Activated CD8-positive, alpha-beta T cell treated with anti-CD3 and anti-CD28 coated beads for 36 hours (primary cell): ENCODE measurements at regions not wholly inside any gene's neighbourhood (a gene's known extent, or its start where the extent isn't known, plus 50 kb on each side); places are given as distances from the start of the nearest gene placed in this dataset.

ENCODE experiments used
- ATAC-seq: fragments of 200-7000 bp; cut with Tn5 transposase; one replicate; pipeline ENCODE4 v1.10.0; 2021; ENCODE audit warnings: mild to moderate bottlenecking, moderate library complexity
- CTCF ChIA-PET: fragments of 350-600 bp; sonication (Branson Sonifier 250); formaldehyde crosslinking; loops from one replicate; lab custom pipeline; 2021; ENCODE audit warnings: antibody characterized with exemption; lab: Charles Lee
- POLR2A ChIA-PET: fragments of 350-600 bp; sonication (Branson Sonifier 250); formaldehyde crosslinking; loops from one replicate; lab custom pipeline; 2021; ENCODE audit warnings: antibody characterized with exemption; lab: Charles Lee
- DNase-seq: peaks from one replicate; pipeline ENCODE4 v3.0.0-alpha.2; 2020
- H3K27ac Mint-ChIP-seq: one replicate; pipeline ENCODE4 v1.8.0; 2021; ENCODE audit warnings: mild to moderate bottlenecking, mixed read lengths
- H3K27me3 Mint-ChIP-seq: one replicate; pipeline ENCODE4 v1.8.0; 2021; ENCODE audit warnings: mixed read lengths
- H3K36me3 Mint-ChIP-seq: one replicate; pipeline ENCODE4 v1.8.0; 2021; ENCODE audit warnings: low read depth, mixed read lengths
- H3K4me1 Mint-ChIP-seq: one replicate; pipeline ENCODE4 v1.8.0; 2021; ENCODE audit warnings: low read depth, mixed read lengths
- H3K4me3 Mint-ChIP-seq: one replicate; pipeline ENCODE4 v1.8.0; 2021; ENCODE audit warnings: mild to moderate bottlenecking, moderate library complexity, mixed read lengths
- H3K9me3 Mint-ChIP-seq: one replicate; pipeline ENCODE4 v1.8.0; 2021; ENCODE audit warnings: mixed read lengths
- intact Hi-C: fragments of 100-400 bp; cut with micrococcal nuclease; formaldehyde crosslinking; loops from one replicate; pipeline ENCODE4 v1.10.0; 2022
- TF ChIP-seq, protein P1 (sequence below): fragments of 200-600 bp; IDR thresholded peaks from one replicate; pipeline ENCODE4 v1.8.0; 2022; ENCODE audit warnings: antibody characterized with exemption, mild to moderate bottlenecking

DNA sequence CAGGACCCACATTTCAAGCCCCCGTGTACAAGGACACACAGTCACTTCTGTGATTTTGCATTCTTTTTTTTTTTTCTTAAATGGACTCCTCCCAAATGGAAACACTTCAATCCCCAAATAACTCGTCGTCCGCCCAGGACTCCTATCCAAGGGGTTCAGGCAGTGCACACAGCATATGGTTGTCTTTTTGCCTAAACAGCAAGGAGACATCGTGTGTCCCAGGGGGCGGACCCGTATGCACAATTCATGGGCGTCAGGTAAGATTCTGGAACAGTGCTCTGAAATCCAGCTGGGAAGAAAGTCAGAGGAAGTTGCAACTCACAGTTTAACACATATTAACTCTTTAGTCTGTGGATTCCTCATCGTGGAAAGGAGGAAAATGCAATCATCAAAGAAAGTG lies 231.3 kb downstream of the SHOX start:
- ATAC-seq (no peak), DNase-seq (no peak)
- TF ChIP-seq, protein P1, sequence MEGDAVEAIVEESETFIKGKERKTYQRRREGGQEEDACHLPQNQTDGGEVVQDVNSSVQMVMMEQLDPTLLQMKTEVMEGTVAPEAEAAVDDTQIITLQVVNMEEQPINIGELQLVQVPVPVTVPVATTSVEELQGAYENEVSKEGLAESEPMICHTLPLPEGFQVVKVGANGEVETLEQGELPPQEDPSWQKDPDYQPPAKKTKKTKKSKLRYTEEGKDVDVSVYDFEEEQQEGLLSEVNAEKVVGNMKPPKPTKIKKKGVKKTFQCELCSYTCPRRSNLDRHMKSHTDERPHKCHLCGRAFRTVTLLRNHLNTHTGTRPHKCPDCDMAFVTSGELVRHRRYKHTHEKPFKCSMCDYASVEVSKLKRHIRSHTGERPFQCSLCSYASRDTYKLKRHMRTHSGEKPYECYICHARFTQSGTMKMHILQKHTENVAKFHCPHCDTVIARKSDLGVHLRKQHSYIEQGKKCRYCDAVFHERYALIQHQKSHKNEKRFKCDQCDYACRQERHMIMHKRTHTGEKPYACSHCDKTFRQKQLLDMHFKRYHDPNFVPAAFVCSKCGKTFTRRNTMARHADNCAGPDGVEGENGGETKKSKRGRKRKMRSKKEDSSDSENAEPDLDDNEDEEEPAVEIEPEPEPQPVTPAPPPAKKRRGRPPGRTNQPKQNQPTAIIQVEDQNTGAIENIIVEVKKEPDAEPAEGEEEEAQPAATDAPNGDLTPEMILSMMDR = no peak
- Mint-ChIP-seq H3K27me3 (no peaks in the 10 kb centered on the region), H3K9me3 (peaks cover 6% of the 10 kb centered on the region), H3K4me1 (no peaks in the 10 kb centered on the region), H3K4me3 (no peak overlapping the region), H3K27ac (no peak overlapping the region), H3K36me3 (no peaks in the 10 kb centered on the region)
- ChIA-PET POLR2A (no interaction called here), CTCF (no interaction called here)
- intact Hi-C loops = no loop called here

DNA sequence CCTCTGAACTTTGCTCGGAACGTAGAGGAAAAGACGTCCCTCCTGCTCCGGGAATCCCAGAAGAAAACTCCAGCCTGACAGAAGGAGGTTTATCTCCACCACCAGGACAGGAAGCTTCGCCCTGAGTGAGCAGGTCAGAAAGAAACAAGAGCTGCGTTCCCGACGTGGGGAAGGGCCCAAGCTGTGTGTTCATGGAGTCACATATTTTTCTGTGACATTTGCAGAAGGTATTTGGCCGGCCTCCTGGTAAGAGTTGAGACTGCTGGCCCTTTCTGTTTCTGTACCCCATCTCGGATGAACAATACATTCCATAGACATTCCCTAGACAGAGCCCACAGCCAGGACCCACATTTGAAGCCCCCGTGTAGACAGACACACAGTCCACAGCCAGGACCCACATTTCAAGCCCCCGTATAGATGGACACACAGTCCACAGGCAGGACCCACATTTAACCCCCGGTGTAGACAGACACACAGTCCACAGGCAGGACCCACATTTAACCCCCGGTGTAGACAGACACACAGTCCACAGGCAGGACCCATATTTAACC lies 230.8 kb downstream of the SHOX start:
- TF ChIP-seq, protein P1 = no peak
- CTCF ChIA-PET = no interaction called here
- ATAC-seq (no peak), DNase-seq (no peak)
- intact Hi-C loops = no loop called here
- POLR2A ChIA-PET = no interaction called here
- H3K4me1 Mint-ChIP-seq = no peaks in the 10 kb centered on the region
- H3K9me3 Mint-ChIP-seq = peaks cover 7% of the 10 kb centered on the region
- H3K27ac Mint-ChIP-seq = no peak overlapping the region
- H3K4me3 Mint-ChIP-seq = no peak overlapping the region
- no peaks in the 10 kb centered on the region for H3K36me3 Mint-ChIP-seq
- H3K27me3 Mint-ChIP-seq = no peaks in the 10 kb centered on the region

DNA sequence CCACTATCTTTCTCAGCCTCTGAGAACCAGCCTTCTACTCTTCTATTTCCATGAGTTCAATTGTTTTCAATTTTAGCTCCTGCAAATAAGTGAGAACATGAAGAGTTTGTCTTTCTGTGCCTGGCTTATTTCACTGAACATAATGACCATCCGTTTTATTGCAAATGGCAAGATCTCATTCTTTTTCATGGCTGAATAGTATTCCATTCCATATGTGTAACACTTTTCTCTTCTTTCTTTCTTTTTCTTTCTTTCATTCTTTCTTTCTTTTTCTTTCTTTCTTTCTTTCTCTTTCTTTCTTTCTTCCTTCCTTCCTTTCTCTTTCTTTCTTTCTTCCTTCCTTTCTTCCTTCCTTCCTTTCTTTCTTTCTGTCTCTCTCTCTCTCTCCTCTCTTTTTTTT lies 228.7 kb downstream of the SHOX start:
- H3K27me3 Mint-ChIP-seq = no peaks in the 10 kb centered on the region
- DNase-seq = no peak
- H3K4me1 Mint-ChIP-seq = no peaks in the 10 kb centered on the region
- intact Hi-C loops = no loop called here
- no peaks in the 10 kb centered on the region for H3K36me3 Mint-ChIP-seq
- H3K4me3 Mint-ChIP-seq = no peak overlapping the region
- CTCF ChIA-PET = no interaction called here
- no peak for ATAC-seq
- no peak overlapping the region for H3K27ac Mint-ChIP-seq
- peaks cover 7% of the 10 kb centered on the region for H3K9me3 Mint-ChIP-seq
- TF ChIP-seq, protein P1 = no peak
- POLR2A ChIA-PET = no interaction called here

DNA sequence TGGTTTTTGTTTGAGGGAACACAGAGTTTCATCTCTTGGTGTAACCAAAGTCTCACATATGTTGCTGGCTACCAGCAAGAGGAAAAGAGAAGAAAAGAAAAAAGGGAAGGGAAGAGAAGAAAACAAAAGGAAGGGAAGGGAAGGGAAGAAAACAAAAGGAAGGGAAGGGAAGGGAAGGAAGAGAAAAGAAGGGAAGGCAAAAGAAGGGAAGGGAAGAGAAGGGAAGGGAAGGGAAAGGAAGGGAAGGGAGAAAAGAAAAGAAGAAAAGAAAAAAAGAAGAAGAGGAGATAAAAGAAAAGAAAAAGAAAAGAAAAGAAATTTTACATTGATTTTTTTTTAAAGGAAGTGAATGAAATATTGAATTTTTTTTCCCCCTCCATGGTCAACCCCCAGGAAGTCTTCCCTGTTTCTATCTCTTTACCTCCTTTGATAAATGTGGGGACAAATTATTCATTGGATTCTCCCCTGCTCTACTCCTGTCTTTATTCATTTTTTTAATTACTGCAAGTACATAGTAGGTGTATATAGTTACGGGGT lies 228.0 kb downstream of the SHOX start:
- ATAC-seq (no peak), DNase-seq (no peak)
- Mint-ChIP-seq H3K9me3 (peaks cover 8% of the 10 kb centered on the region), H3K36me3 (no peaks in the 10 kb centered on the region), H3K4me1 (no peaks in the 10 kb centered on the region), H3K4me3 (no peak overlapping the region), H3K27me3 (no peaks in the 10 kb centered on the region), H3K27ac (no peak overlapping the region)
- ChIA-PET CTCF (no interaction called here), POLR2A (no interaction called here)
- TF ChIP-seq, protein P1 = no peak
- intact Hi-C loops = no loop called here

DNA sequence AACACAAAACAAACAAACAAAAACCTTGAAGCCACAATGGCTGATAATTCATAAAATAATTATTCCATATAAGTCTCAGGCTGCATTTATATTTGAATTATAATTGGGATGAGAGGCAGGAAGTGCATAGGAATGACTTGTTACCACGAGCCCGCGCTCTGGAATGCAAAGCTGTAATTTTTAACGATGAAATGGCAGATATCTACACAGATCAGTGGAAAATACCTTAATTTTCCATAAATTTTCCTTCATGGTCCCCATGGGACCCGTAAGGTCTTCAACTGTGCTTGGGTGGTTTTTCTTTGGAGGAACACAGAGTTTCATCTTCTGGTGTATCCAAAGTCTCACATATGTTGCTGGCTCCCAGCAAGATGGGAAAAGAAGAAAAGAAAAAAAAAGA lies 226.8 kb downstream of the SHOX start:
- CTCF ChIA-PET = no interaction called here
- DNase-seq (no peak), ATAC-seq (no peak)
- Mint-ChIP-seq H3K4me3 (no peak overlapping the region), H3K27me3 (no peaks in the 10 kb centered on the region), H3K4me1 (no peaks in the 10 kb centered on the region), H3K27ac (no peak overlapping the region), H3K9me3 (peaks cover 8% of the 10 kb centered on the region), H3K36me3 (no peaks in the 10 kb centered on the region)
- intact Hi-C loops = no loop called here
- POLR2A ChIA-PET = no interaction called here
- TF ChIP-seq, protein P1 = no peak
